ENCODE measurements at regions not wholly inside any gene's neighbourhood (a gene's known extent, or its start where the extent isn't known, plus 50 kb on each side); places are given as distances from the start of the nearest gene placed in this dataset.

GRCh38 chr3:41088882-41089281 lies 110.4 kb upstream of the CTNNB1 start:
- H3K9me3 ChIP-seq (ENCODE audit: control insufficient read depth, low read length), result no peaks in the 10 kb centered on the region
- WGBS, 2 experiments (ENCODE audit: insufficient coverage in 1 of 2, insufficient read length in 1 of 2), result 69% methylated on average over 1 of the region's 1 CpG; no CpG with 5 or more reads in 1 of the 2 experiments
- no peak for DNase-seq
- TF ChIP-seq CTCF (conservative IDR thresholded peaks at IDR 0.05), result no peak
- Mint-ChIP-seq H3K4me1 (peaks cover 10% of the 10 kb centered on the region), H3K36me3 (ENCODE audit: low read depth) (no peaks in the 10 kb centered on the region), H3K9me3 (no peaks in the 10 kb centered on the region), H3K4me3 (no peak overlapping the region), H3K27me3 (ENCODE audit: insufficient read depth) (no peaks in the 10 kb centered on the region), H3K27ac (no peak overlapping the region)
- no peaks in the 10 kb centered on the region for H3K4me1 ChIP-seq (ENCODE audit: control insufficient read depth, insufficient read depth, low read length)
- no peak overlapping the region for H3K4me3 ChIP-seq (ENCODE audit: low read length)
- no peaks in the 10 kb centered on the region for H3K36me3 ChIP-seq (ENCODE audit: control insufficient read depth, insufficient read depth, low read length)
- H3K27me3 ChIP-seq (ENCODE audit: control insufficient read depth, insufficient read depth, low read length, poor library complexity, severe bottlenecking), result no peaks in the 10 kb centered on the region
- H3K9ac ChIP-seq (ENCODE audit: extremely low read depth, low read length, poor library complexity, severe bottlenecking), result no peak overlapping the region
- no peak overlapping the region for H3K27ac ChIP-seq (ENCODE audit: low read depth, low read length)

DNA sequence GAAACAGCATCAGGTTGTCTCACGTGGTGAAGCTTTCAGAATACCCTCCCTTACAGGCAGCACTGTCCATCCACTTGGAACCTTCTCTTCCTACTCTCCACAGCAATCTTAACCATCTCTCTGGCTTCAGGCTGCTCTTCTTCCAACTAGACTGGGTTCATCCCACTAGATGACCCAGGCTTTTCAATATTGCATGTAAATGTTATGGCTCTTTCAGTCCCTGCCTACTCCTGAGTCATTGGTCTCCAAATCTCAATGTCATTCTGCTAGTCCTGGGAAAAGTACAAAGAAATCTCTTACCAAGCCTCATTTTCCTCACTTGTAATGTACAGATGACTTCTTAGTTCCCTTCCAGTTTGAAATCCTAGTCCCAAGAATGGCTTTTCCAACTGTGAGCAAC lies 109.7 kb upstream of the CTNNB1 start:
- H3K27me3 Mint-ChIP-seq (ENCODE audit: insufficient read depth), result no peaks in the 10 kb centered on the region
- no peaks in the 10 kb centered on the region for H3K9me3 ChIP-seq (ENCODE audit: control insufficient read depth, low read length)
- peaks cover 10% of the 10 kb centered on the region for H3K4me1 Mint-ChIP-seq
- H3K27me3 ChIP-seq (ENCODE audit: control insufficient read depth, insufficient read depth, low read length, poor library complexity, severe bottlenecking), result no peaks in the 10 kb centered on the region
- no peaks in the 10 kb centered on the region for H3K4me1 ChIP-seq (ENCODE audit: control insufficient read depth, insufficient read depth, low read length)
- WGBS, 2 experiments (ENCODE audit: insufficient coverage in 1 of 2, insufficient read length in 1 of 2), result 100% methylated on average over 1 of the region's 1 CpG
- no peaks in the 10 kb centered on the region for H3K36me3 ChIP-seq (ENCODE audit: control insufficient read depth, insufficient read depth, low read length)
- no peak overlapping the region for H3K27ac ChIP-seq (ENCODE audit: low read depth, low read length)
- H3K4me3 Mint-ChIP-seq, result no peak overlapping the region
- no peaks in the 10 kb centered on the region for H3K9me3 Mint-ChIP-seq
- DNase-seq, result no peak
- H3K9ac ChIP-seq (ENCODE audit: extremely low read depth, low read length, poor library complexity, severe bottlenecking), result no peak overlapping the region
- H3K36me3 Mint-ChIP-seq (ENCODE audit: low read depth), result no peaks in the 10 kb centered on the region
- no peak overlapping the region for H3K27ac Mint-ChIP-seq
- no peak overlapping the region for H3K4me3 ChIP-seq (ENCODE audit: low read length)
- no peak for TF ChIP-seq CTCF (conservative IDR thresholded peaks at IDR 0.05)

- Mint-ChIP-seq H3K36me3 (ENCODE audit: low read depth) (no peaks in the 10 kb centered on the region), H3K27ac (no peak overlapping the region), H3K4me3 (no peak overlapping the region), H3K27me3 (ENCODE audit: insufficient read depth) (no peaks in the 10 kb centered on the region), H3K9me3 (no peaks in the 10 kb centered on the region), H3K4me1 (peaks cover 24% of the 10 kb centered on the region)
- Histone ChIP-seq H3K9ac (ENCODE audit: extremely low read depth, low read length, poor library complexity, severe bottlenecking) (no peak overlapping the region), H3K27me3 (ENCODE audit: control insufficient read depth, insufficient read depth, low read length, poor library complexity, severe bottlenecking) (no peaks in the 10 kb centered on the region), H3K36me3 (ENCODE audit: control insufficient read depth, insufficient read depth, low read length) (no peaks in the 10 kb centered on the region), H3K4me3 (ENCODE audit: low read length) (no peak overlapping the region), H3K4me1 (ENCODE audit: control insufficient read depth, insufficient read depth, low read length) (peaks cover 4% of the 10 kb centered on the region), H3K27ac (ENCODE audit: low read depth, low read length) (no peak overlapping the region), H3K9me3 (ENCODE audit: control insufficient read depth, low read length) (no peaks in the 10 kb centered on the region)
- WGBS, 2 experiments (ENCODE audit: insufficient coverage in 1 of 2, insufficient read length in 1 of 2), result 91 to 98% methylated on average over 4 of the region's 4 CpGs
- TF ChIP-seq CTCF (conservative IDR thresholded peaks at IDR 0.05), result no peak
- DNase-seq, result peak; percentile 20
These were observed 106.5 kb upstream of the CTNNB1 start for GRCh38 chr3:41092844-41093243.

All from endodermal cell (in vitro differentiated cells).